ENCODE measurements at regions not wholly inside any gene's neighbourhood (a gene's known extent, or its start where the extent isn't known, plus 50 kb on each side); places are given as distances from the start of the nearest gene placed in this dataset.

- no peak for TF ChIP-seq EZH2 (IDR thresholded peaks at IDR 0.05; ENCODE audit: borderline replicate concordance, low read length)
- TF ChIP-seq, protein P1, sequence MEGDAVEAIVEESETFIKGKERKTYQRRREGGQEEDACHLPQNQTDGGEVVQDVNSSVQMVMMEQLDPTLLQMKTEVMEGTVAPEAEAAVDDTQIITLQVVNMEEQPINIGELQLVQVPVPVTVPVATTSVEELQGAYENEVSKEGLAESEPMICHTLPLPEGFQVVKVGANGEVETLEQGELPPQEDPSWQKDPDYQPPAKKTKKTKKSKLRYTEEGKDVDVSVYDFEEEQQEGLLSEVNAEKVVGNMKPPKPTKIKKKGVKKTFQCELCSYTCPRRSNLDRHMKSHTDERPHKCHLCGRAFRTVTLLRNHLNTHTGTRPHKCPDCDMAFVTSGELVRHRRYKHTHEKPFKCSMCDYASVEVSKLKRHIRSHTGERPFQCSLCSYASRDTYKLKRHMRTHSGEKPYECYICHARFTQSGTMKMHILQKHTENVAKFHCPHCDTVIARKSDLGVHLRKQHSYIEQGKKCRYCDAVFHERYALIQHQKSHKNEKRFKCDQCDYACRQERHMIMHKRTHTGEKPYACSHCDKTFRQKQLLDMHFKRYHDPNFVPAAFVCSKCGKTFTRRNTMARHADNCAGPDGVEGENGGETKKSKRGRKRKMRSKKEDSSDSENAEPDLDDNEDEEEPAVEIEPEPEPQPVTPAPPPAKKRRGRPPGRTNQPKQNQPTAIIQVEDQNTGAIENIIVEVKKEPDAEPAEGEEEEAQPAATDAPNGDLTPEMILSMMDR (conservative IDR thresholded peaks at IDR 0.05 in 1 of 2, IDR thresholded peaks at IDR 0.05 in 1 of 2; ENCODE audit: extremely low read depth in 1 of 2, insufficient read depth in 1 of 2, low read depth in 1 of 2, low read length in 2 of 2) = no peak
Measured at GRCh38 chr1:87916965-87917364, 588.3 kb downstream of the LMO4 start.
